GM19035 (cell line): ENCODE measurements at regions not wholly inside any gene's neighbourhood (a gene's known extent, or its start where the extent isn't known, plus 50 kb on each side); places are given as distances from the start of the nearest gene placed in this dataset.
"Not testable (repeated sequence)": the region's sequence is repeated elsewhere in the genome, so short reads cannot be mapped to it uniquely, and the experiment has no call there.

ENCODE experiments used
- ATAC-seq: cut with Tn5 transposase; IDR thresholded peaks from one replicate; pipeline ENCODE4 v1.9.1; 2021; ENCODE audit not compliant: unreplicated experiment

GRCh38 chr4:20124317-20125026 is 127.2 kb upstream of the SLIT2 start:
- no peak for ATAC-seq

DNA sequence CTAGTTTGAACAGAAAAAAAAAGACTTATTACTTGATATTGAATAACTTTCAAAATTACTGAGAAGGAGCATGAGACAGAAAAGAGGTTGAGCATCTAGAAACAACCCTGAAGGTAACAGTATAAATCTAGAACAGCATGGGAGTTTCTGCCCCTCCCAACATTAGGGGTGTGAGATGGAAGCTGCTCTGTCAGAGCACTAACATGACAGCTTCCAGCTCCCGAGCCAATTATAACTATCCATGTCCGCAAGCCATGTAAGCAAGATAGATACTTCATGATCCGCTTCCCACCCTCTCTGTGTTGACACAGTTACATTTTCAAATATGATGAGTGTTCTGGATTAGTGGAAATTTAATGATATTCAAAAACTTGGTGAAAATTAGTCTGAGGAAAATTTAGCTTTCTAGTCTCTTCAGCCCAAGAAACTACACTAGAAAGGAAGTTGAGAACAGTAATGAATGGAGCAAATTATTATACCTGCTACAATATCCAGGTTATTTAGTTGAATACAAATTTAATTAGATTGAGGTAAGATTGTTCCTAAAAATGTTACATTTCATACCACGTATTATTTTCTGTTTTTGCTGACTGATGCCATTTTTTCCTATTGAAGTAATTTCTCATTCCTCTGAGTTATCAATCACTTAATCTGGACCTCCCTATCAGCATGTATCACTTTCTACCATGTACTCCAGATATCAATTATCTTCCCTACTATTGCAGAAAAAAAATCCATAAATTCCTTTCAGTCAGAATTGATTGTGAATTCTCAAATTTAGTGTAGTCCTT is 129.3 kb upstream of the SLIT2 start:
- no peak for ATAC-seq

DNA sequence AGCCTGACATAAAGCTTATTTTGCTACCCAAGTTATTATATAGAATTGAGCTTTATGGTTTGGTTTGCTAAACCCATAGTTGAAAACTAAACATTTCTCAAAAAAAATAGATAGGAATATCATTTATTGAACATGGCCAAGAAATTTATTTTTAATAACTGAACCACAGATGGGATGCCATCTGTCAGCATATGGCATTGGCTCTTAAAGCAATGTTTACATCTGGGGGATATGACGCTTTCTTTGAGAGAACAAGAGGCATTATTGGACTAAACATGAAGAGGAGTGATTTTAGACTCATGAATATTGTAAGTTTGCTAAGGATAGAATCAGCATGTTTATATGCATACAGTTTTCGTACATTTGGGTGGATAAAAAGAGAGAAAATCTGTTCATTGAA is 132.6 kb upstream of the SLIT2 start:
- no peak for ATAC-seq

DNA sequence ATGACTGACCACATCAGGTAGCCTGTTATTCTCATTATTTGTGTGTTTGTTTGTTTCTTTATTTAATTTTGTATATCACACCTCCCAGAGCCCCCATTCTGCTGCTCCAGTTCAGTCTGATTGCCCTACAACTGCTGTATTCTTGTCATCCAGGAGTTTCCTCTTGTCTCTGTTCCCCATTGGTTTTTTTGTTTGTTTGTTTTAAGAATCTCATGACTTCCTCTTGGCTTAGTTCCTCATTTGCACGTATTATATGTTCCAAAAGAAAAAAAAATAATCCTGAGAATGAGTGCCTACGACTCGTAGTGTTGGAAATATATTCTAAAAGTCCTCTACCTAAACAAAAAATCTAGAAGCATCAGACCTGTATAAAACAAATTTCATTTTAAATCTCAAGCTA is 142.3 kb upstream of the SLIT2 start:
- ATAC-seq = no peak

DNA sequence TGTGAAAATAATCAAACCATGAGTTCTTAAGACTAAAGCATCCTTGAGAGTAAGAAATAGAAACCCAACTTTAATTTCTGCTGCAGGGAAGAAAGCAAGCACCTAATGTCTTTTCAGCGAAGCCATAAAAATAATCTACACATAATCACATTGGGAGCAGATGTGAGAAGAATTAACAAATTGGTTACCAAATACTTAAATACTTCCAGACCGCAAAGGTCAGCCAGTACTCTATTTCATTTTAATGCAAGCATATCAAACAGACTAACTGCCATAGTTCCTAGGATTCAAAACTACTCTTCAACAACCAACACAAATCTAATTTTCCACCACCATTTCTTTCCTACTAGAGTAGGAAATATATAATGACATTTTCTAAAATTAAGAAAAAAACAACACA is 144.8 kb upstream of the SLIT2 start:
- no peak for ATAC-seq

GRCh38 chr4:20101831-20102230 is 149.9 kb upstream of the SLIT2 start:
- no peak for ATAC-seq

DNA sequence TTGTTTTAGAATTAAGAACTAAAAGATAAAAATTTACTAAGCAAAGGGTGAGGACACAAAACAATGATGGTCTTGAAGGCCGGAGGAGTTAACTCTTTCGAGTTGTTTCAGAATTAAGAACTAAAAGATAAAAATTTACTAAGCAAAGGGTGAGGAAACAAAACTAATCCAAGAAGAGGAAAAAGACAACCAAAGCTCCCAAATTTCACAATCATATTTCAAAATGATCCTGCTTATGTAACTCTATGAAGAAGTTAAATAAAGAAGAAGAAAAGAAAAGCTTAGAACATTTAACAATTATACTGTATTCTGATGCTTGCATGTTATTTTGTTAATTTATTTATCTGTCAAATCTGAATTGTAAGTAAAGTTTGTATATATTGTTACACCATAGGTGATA is 154.8 kb upstream of the SLIT2 start:
- ATAC-seq = no peak

GRCh38 chr4:20095805-20096541 is 155.7 kb upstream of the SLIT2 start:
- ATAC-seq = no peak

DNA sequence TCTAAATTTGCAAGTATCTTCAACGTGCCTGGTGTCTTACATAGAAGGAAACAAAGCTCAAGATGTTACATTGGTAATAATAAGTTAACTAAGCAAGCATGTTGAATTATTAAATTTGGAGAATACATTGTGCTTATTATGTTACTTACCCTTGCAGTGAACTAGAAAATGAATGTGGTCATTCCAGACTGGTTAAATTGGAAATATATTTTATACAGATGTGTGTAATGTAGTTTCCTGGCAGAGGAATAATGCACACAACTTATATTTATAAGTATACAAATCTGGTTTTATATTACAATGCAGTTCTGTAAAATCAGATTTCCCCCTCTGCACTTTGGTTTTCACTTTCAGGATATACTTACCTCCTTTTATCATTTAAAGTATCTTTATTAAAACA is 159.9 kb upstream of the SLIT2 start:
- ATAC-seq = no peak

DNA sequence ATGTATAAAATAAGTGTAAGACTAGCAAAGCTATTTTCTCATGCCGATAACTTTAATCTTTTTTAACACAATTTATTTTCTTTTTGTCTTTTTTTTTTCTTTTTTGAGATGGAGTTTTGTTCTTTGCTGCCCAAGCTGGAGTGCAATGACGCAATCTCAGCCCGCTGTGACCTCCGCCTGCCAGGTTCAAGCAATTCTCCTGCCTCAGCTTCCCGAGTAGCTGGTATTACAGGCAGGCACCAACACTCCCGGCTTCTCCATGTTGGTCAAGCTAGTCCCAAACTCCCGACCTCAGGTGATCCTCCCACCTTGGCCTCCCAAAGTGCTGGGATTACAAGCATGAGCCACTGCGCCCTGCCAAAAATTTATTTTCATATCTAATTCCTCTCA is 164.2 kb upstream of the SLIT2 start:
- no peak for ATAC-seq

- ATAC-seq = no peak
These were observed 164.7 kb upstream of the SLIT2 start for GRCh38 chr4:20086799-20087521.

DNA sequence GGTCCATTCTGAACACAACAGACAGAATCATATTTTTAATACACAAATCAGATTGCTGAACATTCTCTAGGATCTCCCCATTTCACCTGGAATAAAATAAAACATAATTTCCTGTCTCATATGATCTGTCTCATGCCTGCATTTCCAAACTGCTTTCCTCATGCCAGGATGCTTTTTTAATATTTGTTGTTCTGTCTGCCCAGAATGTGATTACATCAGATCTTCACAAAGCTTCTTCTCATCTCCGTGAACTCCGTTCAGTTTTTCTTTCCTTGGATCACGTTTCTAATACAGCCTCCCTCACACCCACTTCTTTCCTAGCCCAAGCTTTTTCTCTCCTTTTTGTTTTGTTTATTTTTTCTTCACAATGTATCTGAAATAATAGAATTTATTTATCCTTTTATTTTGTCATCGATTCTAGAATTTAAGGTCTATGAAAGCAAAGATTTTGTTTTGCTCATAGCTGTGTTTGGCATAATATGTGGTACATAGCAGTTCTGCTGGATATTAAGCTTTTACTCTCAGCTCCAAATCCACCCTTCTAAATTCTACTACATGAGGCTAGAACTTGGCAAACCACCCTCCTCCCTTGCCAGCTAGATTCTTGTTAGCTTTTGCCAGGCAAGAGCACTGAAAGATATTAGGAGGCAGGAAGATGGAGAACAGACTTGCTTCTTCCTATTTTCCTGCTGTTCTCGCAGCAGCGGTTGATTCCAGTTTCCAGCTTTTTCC is 165.5 kb upstream of the SLIT2 start:
- ATAC-seq = no peak

DNA sequence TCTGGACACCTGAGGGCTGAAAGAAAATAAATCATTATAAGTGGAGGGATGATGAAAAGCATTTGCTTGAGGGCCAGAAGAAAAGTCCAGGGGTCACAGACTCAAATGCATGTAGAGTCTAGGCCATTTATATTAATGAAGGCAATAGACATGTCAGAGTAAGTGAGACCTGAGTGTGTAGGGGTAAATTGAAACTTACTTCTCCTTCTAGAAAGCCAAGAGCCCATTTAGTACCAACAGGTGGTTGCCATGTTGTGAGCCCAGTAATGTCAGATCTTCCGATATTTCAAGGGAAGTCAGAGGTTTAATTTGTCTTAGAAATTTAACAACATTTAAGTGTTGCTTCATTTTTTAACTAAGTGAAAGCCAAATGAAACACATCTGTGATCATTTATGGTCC is 166.1 kb upstream of the SLIT2 start:
- no peak for ATAC-seq

DNA sequence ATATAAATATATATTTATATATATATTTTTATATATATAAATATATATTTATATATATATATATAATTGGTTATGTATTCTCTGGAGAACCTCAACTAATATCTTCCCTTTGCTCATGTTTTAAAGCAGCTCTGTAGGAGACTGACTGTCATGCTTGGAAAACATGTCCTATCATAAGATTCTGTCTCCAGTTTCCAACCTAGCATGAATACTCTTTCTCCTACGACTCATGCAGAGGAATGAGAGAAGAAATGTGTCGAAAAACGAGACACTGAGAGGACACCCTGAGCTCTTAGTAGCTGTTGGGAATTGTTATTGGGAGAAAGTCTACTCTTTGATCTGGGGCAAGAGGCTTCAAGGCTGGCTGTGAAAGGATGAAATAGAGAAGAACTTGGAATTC is 166.5 kb upstream of the SLIT2 start:
- no peak for ATAC-seq

DNA sequence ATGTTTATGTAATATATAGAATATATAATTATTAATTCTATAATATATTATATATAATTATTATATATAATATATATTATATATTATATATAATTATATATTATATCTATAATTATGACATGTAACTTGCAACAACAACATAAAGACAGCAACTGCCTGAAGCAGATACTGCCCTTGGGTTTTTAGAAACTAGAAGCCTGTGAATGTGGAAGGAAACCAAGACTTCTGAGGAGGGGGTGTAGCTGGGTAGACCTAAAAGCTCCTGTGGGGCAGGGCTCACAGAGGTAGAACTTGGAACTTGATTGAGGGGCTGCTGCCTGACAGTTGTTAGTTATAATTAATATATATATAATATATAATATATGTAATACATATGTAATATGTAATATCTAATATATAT is 167.2 kb upstream of the SLIT2 start:
- ATAC-seq = no peak

- ATAC-seq = no peak
These were observed 173.1 kb upstream of the SLIT2 start for GRCh38 chr4:20078644-20079043.

DNA sequence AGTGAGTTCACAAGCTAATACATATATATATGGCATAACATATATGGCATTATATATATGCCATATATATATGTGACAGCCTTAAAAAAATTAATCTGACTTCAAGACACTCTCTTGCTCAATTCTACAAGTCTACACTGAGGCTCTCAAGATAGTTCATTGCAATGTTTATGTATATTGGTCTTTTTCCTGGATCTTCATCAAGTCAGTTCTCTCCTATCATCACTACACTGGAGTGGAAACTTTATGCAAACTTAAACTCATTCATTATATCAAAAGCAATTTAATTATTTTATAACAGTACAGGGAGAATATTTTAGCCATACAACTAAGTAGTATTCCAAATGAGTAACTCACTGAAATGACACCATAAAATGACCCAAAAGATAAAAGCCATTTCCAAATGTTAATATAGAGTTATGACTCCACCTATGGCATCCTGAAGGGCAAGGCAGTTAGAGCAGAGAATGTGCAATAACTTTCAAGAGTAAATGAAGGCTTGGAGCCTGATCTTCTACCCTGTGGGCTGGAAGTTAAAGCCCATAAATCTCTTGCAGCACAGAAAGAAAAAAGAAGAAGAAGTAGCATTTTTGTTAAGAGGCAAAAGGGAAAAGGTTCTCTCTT is 176.3 kb upstream of the SLIT2 start:
- no peak for ATAC-seq

GRCh38 chr4:20074450-20074849 is 177.3 kb upstream of the SLIT2 start:
- ATAC-seq = no peak

DNA sequence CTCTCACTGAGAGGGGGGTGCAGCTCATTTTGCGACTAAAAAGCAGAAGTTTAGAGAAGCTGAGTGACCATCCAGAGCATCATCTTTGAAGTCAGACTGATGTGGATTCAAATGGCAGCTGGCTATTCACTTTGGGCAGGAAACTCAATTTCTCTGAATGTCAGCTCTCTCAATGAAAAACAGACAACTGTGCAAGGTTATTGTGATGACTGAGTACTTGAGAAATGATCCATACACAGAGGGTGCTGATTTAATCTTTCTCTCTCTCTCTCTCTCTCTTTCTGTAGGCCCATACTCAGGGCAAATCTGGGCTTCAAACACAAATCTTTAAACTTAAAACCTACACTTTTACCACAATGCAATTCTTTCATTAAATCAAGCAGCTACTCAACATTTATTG is 185.8 kb upstream of the SLIT2 start:
- no peak for ATAC-seq

DNA sequence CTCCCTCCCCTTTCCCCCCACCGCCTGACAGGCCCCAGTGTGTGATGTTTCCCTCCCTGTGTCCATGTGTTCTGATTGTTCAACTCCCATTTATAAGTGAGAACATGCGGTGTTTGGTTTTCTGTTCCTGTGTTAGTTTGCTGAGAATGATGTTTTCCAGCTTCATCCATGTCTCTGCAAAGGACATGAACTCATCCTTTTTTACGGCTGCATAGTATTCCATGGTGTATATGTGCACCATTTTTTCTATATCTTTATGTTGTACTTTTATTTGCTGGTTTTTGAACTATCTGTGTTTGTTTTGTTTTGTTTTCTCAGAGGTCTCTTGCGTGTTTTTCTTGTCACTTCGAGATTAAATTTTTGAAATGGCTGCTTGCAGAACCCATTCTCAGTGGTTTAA is 188.8 kb upstream of the SLIT2 start:
- not testable (repeated sequence) for ATAC-seq
